Effector memory CD8-positive, alpha-beta T cell (primary cell): ENCODE measurements at regions not wholly inside any gene's neighbourhood (a gene's known extent, or its start where the extent isn't known, plus 50 kb on each side); places are given as distances from the start of the nearest gene placed in this dataset.

Experiments used
- ATAC-seq: fragments of 150-1000 bp; cut with Tn5 transposase; replicated peaks from 2 replicates; pipeline ENCODE4 v1.10.0; 2021; ENCODE audit warnings: mild to moderate bottlenecking, moderate library complexity
- DNase-seq, 3 experiments: peaks; one replicate each; pipeline ENCODE4 v3.0.0; 2021
- H3K27ac Mint-ChIP-seq, 2 donors: one replicate each; pipeline ENCODE4 v1.8.0; 2022; ENCODE audit warnings: mild to moderate bottlenecking in 2 of 2, mixed read lengths in 2 of 2, moderate library complexity in 2 of 2
- H3K27me3 Mint-ChIP-seq, 2 donors: one replicate each; pipeline ENCODE4 v1.8.0; 2022; ENCODE audit warnings: mixed read lengths in 2 of 2
- H3K36me3 Mint-ChIP-seq: one replicate; pipeline ENCODE4 v1.8.0; 2022; ENCODE audit warnings: mild to moderate bottlenecking, moderate library complexity, mixed read lengths; ENCODE audit not compliant: insufficient read depth
- H3K4me1 Mint-ChIP-seq, 2 donors: one replicate each; pipeline ENCODE4 v1.8.0; 2022; ENCODE audit warnings: low read depth in 2 of 2, mixed read lengths in 2 of 2
- H3K4me3 Mint-ChIP-seq, 2 donors: one replicate each; pipeline ENCODE4 v1.8.0; 2022; ENCODE audit warnings: mild to moderate bottlenecking in 2 of 2, mixed read lengths in 2 of 2, moderate library complexity in 2 of 2
- H3K9me3 Mint-ChIP-seq, 2 donors: one replicate each; pipeline ENCODE4 v1.8.0; 2022; ENCODE audit warnings: mixed read lengths in 2 of 2

DNA sequence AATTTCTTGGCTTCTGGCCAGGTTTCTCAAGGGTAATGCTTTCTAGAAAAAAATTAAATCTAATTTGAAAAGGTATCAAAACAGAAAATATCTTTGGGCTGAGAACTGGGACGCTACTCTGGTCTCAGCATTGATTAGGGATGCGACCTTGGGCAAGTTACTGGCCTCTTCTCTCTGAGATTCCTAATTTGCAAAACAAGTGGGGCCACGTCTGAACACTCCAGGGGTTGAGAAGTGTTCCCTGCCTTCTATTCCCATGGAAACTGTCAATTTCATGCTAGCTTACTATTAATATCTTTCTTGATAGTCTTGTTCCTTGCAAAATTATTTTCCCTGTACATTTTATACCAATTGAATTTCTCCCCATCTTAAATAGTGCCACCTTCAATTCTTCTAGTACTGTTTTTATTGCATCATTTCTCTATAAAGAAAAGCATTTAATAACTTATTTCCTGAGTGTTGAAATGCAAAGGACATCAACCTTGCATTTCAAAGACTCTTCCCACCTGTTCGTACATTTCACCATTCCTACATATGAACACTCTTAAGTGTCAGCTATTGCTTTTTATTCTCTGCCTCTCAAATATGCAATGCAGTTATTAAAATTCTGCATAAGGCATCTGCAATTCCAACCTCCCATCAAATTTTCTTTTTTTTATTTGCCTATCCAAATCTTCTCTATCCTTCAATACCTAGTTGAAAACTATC is 118.3 kb upstream of the DSEL start:
- ATAC-seq (no peak), DNase-seq (no peak)
- H3K27ac Mint-ChIP-seq: no peak overlapping the region
- H3K4me1 Mint-ChIP-seq: peaks cover 0 to 1% of the 10 kb centered on the region in 2 donors
- peaks cover 0 to 7% of the 10 kb centered on the region in 2 donors for H3K27me3 Mint-ChIP-seq
- H3K4me3 Mint-ChIP-seq: no peak overlapping the region
- peaks cover 0 to 2% of the 10 kb centered on the region in 2 donors for H3K9me3 Mint-ChIP-seq
- no peaks in the 10 kb centered on the region for H3K36me3 Mint-ChIP-seq

DNA sequence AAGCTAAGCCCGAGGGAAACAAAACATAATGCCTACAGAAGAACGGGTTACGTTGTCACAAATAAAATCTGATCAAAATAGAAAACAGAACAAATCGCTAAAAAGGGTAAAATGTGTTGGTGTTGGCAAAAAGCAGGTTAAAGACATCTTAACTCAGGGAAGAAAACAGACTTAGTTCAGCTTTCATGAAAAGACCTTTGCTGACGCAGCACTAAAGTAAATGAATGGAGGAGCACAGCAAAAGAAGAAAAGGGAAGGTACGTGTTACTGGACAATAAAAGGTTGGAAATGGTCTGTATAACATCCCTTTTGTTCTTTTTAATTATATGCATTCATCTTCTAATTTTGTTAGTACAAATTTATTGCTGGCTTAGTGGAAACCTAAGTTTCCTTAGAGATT is 117.4 kb upstream of the DSEL start:
- peaks cover 0 to 1% of the 10 kb centered on the region in 2 donors for H3K4me1 Mint-ChIP-seq
- H3K27ac Mint-ChIP-seq: no peak overlapping the region
- ATAC-seq (no peak), DNase-seq (no peak)
- peaks cover 0 to 2% of the 10 kb centered on the region in 2 donors for H3K9me3 Mint-ChIP-seq
- H3K27me3 Mint-ChIP-seq: peaks cover 0 to 7% of the 10 kb centered on the region in 2 donors
- H3K36me3 Mint-ChIP-seq: no peaks in the 10 kb centered on the region
- no peak overlapping the region for H3K4me3 Mint-ChIP-seq

DNA sequence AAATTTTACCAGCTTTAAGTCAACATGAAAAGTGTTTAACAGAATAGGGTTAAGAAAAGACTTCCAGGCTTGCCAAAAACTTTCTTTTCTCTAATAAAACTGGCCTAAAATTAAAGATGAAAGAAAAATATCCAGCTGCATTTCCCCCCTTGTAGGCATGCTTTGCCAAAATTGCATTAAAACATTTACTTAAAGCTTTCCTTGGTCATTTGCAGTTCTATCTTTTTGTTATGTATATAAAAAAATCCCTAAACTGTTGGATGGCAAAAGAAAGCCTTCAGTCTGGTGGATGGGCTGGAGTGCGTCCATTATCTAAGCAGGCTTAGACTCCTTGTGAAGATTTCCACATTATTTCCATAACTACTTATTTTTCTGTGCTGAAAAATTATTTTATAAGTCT is 105.4 kb upstream of the DSEL start:
- ATAC-seq (no peak), DNase-seq (no peak)
- Mint-ChIP-seq H3K36me3 (peaks cover under 1% of the 10 kb centered on the region), H3K27ac (no peak overlapping the region), H3K4me1 (no peaks in the 10 kb centered on the region), H3K27me3 (no peaks in the 10 kb centered on the region), H3K4me3 (no peak overlapping the region), H3K9me3 (peaks cover 0 to 5% of the 10 kb centered on the region in 2 donors)

DNA sequence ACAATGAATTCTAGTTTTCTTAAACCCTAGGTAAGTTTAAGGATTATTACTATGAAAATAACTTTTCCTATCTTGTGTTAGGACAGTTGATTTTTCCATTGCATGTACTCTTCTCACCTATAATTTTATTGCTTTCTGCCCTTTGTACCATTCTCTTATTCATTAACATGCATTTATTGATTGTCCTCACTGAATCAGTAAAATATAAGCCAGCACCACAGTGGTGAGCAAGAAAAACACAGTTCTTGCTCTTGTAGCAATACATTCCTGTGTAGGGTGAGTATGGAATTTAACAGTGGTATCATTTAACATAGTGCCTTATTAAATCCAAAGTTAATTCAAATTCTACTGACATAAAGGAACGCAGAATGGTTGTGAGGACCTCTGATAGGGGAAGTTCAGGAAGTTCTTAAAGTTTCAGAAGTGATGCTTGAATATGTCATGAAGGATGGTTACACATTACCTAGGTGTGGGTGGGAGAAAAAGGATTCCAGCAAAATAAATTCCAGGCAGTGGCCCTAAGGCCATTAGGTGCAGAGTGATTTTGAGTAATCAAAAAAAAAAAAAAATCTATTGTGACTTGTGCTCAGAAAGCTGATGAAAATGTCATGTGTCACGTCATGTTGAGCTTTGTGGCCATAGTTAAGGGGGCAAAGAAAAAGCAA is 104.7 kb upstream of the DSEL start:
- Mint-ChIP-seq H3K27me3 (no peaks in the 10 kb centered on the region), H3K27ac (no peak overlapping the region), H3K36me3 (no peaks in the 10 kb centered on the region), H3K4me1 (no peaks in the 10 kb centered on the region), H3K4me3 (no peak overlapping the region), H3K9me3 (peaks cover 0 to 5% of the 10 kb centered on the region in 2 donors)
- ATAC-seq (no peak), DNase-seq (no peak)

DNA sequence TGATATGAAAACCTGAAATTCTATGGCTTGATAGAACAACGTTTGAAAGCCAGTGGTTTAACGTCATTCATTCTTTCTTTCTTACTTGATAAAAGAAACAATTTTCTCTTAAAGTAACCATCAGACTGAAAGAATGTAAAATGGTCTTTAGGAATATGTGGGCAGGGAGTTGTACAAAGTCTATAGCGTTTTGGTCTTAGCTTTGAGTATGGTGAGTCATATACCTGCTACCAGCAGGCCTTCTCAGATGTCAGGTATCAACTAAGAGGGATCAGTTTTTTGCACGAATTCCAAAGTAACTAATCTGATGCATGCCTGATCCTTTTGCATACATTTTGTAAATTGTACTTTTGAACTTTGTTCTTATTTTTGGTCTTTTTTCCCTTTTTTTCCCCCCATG is 101.5 kb upstream of the DSEL start:
- no peaks in the 10 kb centered on the region for H3K27me3 Mint-ChIP-seq
- no peak overlapping the region for H3K4me3 Mint-ChIP-seq
- no peak for DNase-seq
- no peaks in the 10 kb centered on the region for H3K36me3 Mint-ChIP-seq
- no peak overlapping the region for H3K27ac Mint-ChIP-seq
- H3K9me3 Mint-ChIP-seq: peaks cover 0 to 5% of the 10 kb centered on the region in 2 donors
- no peak for ATAC-seq
- H3K4me1 Mint-ChIP-seq: no peaks in the 10 kb centered on the region

DNA sequence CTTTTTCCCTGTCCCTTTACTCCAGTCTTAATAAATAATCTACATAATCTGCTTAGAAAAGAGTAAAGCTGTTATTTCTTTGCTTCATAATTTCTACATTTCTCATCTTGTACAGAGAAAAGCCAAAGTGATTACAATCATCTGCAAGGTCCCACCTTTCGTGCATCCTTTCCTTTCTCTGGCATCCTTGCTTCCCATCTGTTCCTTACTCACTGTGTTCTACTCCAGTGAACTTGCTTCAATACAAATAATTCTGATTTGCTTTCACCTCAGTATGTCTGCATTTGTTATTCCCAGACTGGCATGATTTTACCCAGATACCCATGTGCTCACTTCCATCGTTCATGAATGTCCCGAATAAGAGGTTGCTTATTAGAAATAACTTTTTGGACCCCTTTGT is 99.4 kb upstream of the DSEL start:
- H3K27ac Mint-ChIP-seq: no peak overlapping the region
- H3K4me1 Mint-ChIP-seq: no peaks in the 10 kb centered on the region
- H3K36me3 Mint-ChIP-seq: no peaks in the 10 kb centered on the region

DNA sequence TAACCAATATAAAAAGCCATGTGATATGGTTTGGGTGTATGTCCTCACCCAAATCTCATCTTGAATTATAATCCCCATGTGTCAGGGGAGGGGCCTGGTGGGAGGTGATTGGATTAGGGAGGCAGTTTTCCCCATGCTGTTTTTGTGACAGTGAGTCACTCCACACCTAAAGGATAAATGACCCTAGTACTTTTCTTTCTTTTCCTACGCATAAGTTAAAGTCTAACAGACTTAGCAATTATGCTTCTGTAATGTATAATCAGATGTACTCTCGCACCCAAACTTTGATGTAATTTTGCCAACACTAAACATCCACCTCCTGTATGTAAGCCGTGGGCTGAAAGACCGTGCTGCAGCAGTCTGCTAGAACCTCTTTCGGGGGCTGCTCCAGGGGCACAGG is 97.2 kb upstream of the DSEL start:
- no peak for DNase-seq
- H3K9me3 Mint-ChIP-seq: no peaks in the 10 kb centered on the region
- no peaks in the 10 kb centered on the region for H3K4me1 Mint-ChIP-seq
- no peak overlapping the region for H3K27ac Mint-ChIP-seq
- H3K27me3 Mint-ChIP-seq: no peaks in the 10 kb centered on the region
- H3K36me3 Mint-ChIP-seq: no peaks in the 10 kb centered on the region
- H3K4me3 Mint-ChIP-seq: no peak overlapping the region
- ATAC-seq: no peak

More for the DNA sequence above, 99.4 kb upstream of the DSEL start:
- ATAC-seq: no peak
- Mint-ChIP-seq H3K4me3 (no peak overlapping the region), H3K9me3 (no peaks in the 10 kb centered on the region), H3K27me3 (no peaks in the 10 kb centered on the region)
- DNase-seq: no peak

DNA sequence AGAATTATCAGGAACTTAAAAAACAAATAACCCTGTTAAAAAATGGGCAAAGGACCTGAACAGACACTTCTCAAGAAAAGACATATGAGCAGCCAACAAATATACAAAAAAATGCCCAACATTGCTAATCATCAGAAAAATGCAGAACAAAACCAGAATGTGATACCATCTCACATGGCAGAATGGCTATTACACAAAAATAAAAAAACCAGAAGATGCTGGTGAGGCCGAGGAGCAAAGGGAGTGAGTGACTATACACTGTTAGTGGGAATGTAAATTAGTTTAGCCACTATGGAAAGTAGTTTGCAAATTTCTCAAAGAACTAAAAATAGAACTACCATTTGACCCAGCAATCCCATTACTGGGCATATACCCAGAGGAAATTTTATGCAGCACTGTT is 95.8 kb upstream of the DSEL start:
- DNase-seq (no peak), ATAC-seq (no peak)
- Mint-ChIP-seq H3K4me3 (no peak overlapping the region), H3K27me3 (no peaks in the 10 kb centered on the region), H3K27ac (no peak overlapping the region), H3K4me1 (no peaks in the 10 kb centered on the region), H3K9me3 (no peaks in the 10 kb centered on the region), H3K36me3 (no peaks in the 10 kb centered on the region)

DNA sequence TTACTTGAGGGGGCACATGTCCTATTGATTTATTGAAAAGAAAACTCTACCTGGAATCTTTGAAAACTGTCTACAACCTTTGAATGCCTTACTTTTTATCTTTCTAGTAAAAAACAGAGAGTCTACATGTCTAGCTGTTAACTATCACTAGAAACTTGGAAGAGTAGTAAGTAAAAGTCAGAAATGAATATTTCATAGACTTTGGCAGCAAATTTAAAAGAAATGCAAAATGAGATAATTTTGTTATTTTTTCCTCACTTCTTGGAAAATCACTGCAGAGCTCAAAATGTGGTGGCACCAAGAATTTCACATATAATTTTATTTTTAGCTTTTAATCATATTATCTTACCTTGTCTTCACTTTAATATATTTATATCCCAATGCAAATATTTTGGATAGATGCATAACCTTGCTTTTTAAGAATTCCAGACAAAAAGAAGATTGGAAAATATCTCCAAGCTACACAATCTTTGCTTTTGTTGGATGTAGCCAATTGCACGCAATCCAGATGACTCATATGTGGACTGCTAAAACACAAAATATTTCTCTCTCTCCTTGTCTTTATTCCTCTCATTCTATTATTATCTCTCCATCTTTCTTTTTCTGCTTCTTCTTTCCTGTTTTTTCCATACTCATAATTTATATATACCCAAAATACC is 92.2 kb upstream of the DSEL start:
- DNase-seq (no peak), ATAC-seq (no peak)
- Mint-ChIP-seq H3K36me3 (no peaks in the 10 kb centered on the region), H3K27ac (no peak overlapping the region), H3K4me3 (no peak overlapping the region), H3K27me3 (no peaks in the 10 kb centered on the region), H3K9me3 (no peaks in the 10 kb centered on the region), H3K4me1 (no peaks in the 10 kb centered on the region)

DNA sequence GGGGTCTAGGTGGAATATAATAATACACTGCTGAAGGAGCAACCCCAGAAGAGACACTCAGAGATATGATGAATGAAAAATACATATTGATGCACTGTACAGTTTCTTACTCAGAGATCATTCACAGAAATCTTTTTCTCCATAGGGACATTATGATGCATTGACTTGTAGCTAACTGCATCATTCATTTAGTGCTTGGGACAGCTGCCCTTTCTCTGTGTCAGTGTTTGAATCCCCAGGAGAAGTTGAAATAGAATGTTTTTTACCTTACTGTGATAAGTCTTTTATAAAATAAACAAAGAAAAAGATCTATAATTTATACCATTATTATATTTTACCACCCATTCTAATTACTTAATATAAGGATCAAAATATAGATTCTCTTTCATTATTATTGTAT is 91.7 kb upstream of the DSEL start:
- no peaks in the 10 kb centered on the region for H3K9me3 Mint-ChIP-seq
- ATAC-seq: no peak
- H3K4me1 Mint-ChIP-seq: no peaks in the 10 kb centered on the region
- no peaks in the 10 kb centered on the region for H3K36me3 Mint-ChIP-seq
- no peak for DNase-seq
- no peak overlapping the region for H3K4me3 Mint-ChIP-seq
- H3K27me3 Mint-ChIP-seq: no peaks in the 10 kb centered on the region
- no peak overlapping the region for H3K27ac Mint-ChIP-seq

DNA sequence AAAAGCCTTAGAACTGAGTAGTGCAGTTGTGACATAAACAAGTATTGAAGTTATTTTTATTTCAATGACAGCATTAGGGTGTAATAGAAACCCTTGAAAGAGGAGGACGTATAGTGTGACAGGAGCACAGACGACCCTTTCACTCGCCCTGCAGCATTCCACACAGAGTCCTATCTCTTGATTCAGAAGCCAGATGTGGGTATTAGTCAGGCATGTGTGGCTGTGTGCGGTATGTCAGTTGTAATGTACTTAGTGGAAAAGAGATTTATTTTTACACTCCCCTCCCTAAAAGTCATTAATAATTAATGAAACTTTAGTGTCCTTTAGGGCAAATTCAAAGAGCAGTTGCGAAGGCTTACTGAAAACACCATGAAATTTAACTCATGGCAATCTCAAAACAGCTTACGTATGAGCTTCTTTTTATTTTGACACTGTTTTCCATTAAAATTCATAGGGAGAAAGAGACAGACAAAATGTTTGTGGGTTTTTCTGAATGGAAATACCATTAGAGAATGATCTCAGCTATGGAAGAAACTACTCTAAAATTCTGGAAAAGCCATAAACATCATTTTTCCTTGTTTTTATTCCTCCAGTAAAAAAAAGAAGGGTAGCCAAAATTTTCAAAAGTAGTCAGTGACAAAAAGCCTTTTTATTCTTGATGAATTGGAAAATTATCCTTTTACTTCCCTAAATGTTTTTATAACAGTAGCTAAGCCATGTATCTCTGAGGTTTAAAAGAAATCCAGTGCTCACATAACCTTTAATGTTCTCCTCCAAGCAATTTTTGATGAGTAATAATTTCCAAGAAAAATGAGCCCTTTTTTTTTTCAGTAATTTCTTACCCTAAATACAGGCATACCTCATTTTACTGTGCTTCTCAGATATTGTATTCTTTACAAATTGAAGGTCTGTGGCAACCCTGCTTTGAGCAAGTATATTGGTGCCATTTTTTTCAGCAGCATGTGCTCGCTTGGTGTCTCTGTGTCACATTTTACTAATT is 84.0 kb upstream of the DSEL start:
- H3K4me1 Mint-ChIP-seq: no peaks in the 10 kb centered on the region
- no peaks in the 10 kb centered on the region for H3K36me3 Mint-ChIP-seq

DNA sequence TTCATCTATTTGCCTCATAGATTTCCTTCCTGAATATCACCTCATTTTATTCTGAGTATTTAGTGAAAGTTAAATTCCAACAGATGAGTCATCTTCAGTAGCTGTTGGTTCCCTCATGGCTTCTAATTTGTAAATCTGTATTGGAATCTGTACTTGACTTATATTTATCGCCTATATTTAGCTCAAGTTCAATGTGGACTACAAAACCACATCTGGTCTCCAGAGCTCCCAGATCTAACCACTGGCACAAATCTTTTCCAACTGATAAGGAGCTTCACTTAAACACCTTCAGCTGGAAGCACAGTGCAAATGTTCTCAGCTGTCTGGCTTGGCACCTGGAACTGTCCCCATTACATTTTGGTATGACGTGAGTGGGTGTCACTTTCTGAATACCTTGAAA is 82.8 kb upstream of the DSEL start:
- Mint-ChIP-seq H3K27me3 (no peaks in the 10 kb centered on the region), H3K36me3 (no peaks in the 10 kb centered on the region), H3K4me1 (no peaks in the 10 kb centered on the region), H3K4me3 (no peak overlapping the region), H3K9me3 (peaks cover 0 to 7% of the 10 kb centered on the region in 2 donors), H3K27ac (no peak overlapping the region)
- DNase-seq (no peak), ATAC-seq (no peak)

More for the DNA sequence above, 84.0 kb upstream of the DSEL start:
- H3K9me3 Mint-ChIP-seq: peaks cover 0 to 2% of the 10 kb centered on the region in 2 donors
- ATAC-seq (no peak), DNase-seq (no peak)
- H3K27me3 Mint-ChIP-seq: no peaks in the 10 kb centered on the region
- no peak overlapping the region for H3K4me3 Mint-ChIP-seq
- H3K27ac Mint-ChIP-seq: no peak overlapping the region

DNA sequence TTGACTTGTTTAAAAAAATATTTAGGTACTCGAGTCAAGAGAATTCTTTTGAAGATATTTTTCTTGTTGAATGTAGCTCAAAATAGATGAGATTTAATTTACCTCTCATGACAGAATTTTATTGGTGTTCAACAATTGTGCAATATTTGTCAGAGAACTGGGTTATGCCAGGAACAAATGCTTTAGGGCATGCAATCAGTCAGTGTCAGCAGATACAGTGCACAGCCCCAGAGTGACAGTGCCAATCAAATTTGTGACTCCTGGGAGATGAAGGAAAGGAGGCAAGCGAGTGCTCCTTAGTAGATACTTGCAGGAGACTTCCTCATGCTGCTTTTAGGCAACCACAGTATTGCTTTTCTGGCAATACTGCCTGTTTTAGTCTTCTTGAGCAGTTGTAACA is 81.2 kb upstream of the DSEL start:
- Mint-ChIP-seq H3K27me3 (no peaks in the 10 kb centered on the region), H3K36me3 (no peaks in the 10 kb centered on the region), H3K27ac (no peak overlapping the region), H3K4me3 (no peak overlapping the region), H3K9me3 (peaks cover 0 to 7% of the 10 kb centered on the region in 2 donors), H3K4me1 (no peaks in the 10 kb centered on the region)
- ATAC-seq: no peak
- no peak for DNase-seq
